H1 (cell line): ENCODE measurements at regions not wholly inside any gene's neighbourhood (a gene's known extent, or its start where the extent isn't known, plus 50 kb on each side); places are given as distances from the start of the nearest gene placed in this dataset.

Experiments
- CTCF ChIA-PET: fragments of 300-600 bp; sonication (Branson Sonifier 250); formaldehyde crosslinking; loops from one replicate; lab custom pipeline; 2021; ENCODE audit not compliant: partially characterized antibody; lab: Charles Lee
- POLR2A ChIA-PET: fragments of 300-600 bp; sonication (Branson Sonifier 250); formaldehyde crosslinking; loops from one replicate; lab custom pipeline; 2021; ENCODE audit warnings: inconsistent platforms; ENCODE audit not compliant: partially characterized antibody; lab: Charles Lee
- DNase-seq, 2 experiments: peaks; one replicate each; pipeline versions ENCODE4 v3.0.0 to v3.0.0-alpha.2; 2010 to 2022; ENCODE audit warnings: low spot score in 2 of 2, low read depth in 1 of 2, mixed read lengths in 1 of 2
- FAIRE-seq: peaks from 2 replicates; lab custom pipeline; 2011; peaks lifted over from hg19 to GRCh38; lab: Jason Lieb, UNC
- H2AFZ ChIP-seq: 2 replicates; pipeline ENCODE4 v1.8.1; 2012; ENCODE audit warnings: low read length, inconsistent platforms
- H2AK5ac ChIP-seq: 2 replicates; pipeline ENCODE4 v1.6.1; 2013; ENCODE audit warnings: low read depth, low read length
- H2BK120ac ChIP-seq: replicated peaks from 2 replicates; pipeline ENCODE3; 2013; ENCODE audit warnings: low read depth, low read length, inconsistent platforms
- H2BK12ac ChIP-seq: 2 replicates; pipeline ENCODE4 v1.6.1; 2013; ENCODE audit warnings: low read depth, low read length
- H2BK15ac ChIP-seq: 2 replicates; pipeline ENCODE4 v1.6.1; 2013; ENCODE audit warnings: low read length
- H2BK20ac ChIP-seq: 2 replicates; pipeline ENCODE4 v1.6.1; 2013; ENCODE audit warnings: low read length
- H2BK5ac ChIP-seq: 2 replicates; pipeline ENCODE4 v1.6.1; 2013; ENCODE audit warnings: low read depth, low read length
- H3K14ac ChIP-seq: 2 replicates; pipeline ENCODE4 v1.6.1; 2013; ENCODE audit warnings: inconsistent platforms; ENCODE audit not compliant: insufficient read length
- H3K18ac ChIP-seq: 2 replicates; pipeline ENCODE4 v1.6.1; 2013; ENCODE audit warnings: low read length; ENCODE audit errors: extremely low read depth
- H3K23ac ChIP-seq: 2 replicates; pipeline ENCODE4 v1.6.1; 2013; ENCODE audit warnings: inconsistent platforms; ENCODE audit not compliant: insufficient read length
- H3K23me2 ChIP-seq: 2 replicates; pipeline ENCODE4 v1.6.1; 2013; ENCODE audit warnings: low read depth, low read length
- H3K27ac ChIP-seq: 2 replicates; pipeline ENCODE4 v1.6.1; 2011; ENCODE audit warnings: low read depth, low read length, inconsistent platforms
- H3K27me3 ChIP-seq, 4 experiments: replicated peaks in 1 of 4; 1 replicate in 1 of 4; 2 replicates in 3 of 4; pipeline versions ENCODE4 v1.6.1 to v1.8.1; 2011 to 2013; ENCODE audit warnings: low read length in 3 of 4, mild to moderate bottlenecking in 3 of 4, inconsistent platforms in 2 of 4, mixed read lengths in 2 of 4, moderate library complexity in 1 of 4; ENCODE audit not compliant: control insufficient read depth in 3 of 4, insufficient read depth in 3 of 4; ENCODE audit errors: extremely low read depth in 1 of 4
- H3K36me3 ChIP-seq, 4 experiments: 2 replicates each; pipeline versions ENCODE4 v1.6.1 to v1.8.1; 2011 to 2013; ENCODE audit warnings: mild to moderate bottlenecking in 4 of 4, low read length in 3 of 4, moderate library complexity in 2 of 4, control low read depth in 1 of 4, inconsistent platforms in 1 of 4; ENCODE audit not compliant: insufficient read depth in 4 of 4, control insufficient read depth in 2 of 4
- H3K4ac ChIP-seq: replicated peaks from 2 replicates; pipeline ENCODE3; 2013; ENCODE audit warnings: low read length, low read depth, mixed read lengths, inconsistent platforms; ENCODE audit not compliant: insufficient read length
- H3K4me1 ChIP-seq, 4 experiments: replicated peaks in 1 of 4; 1 replicate in 1 of 4; 2 replicates in 3 of 4; pipeline versions ENCODE4 v1.6.1 to v1.8.1; 2011 to 2013; ENCODE audit warnings: low read length in 3 of 4, inconsistent platforms in 2 of 4, mixed read lengths in 1 of 4; ENCODE audit not compliant: insufficient read depth in 4 of 4, control insufficient read depth in 3 of 4
- H3K4me2 ChIP-seq, 2 experiments: 2 replicates each; pipeline versions ENCODE4 v1.6.1 to v1.8.1; 2011 to 2013; ENCODE audit warnings: low read depth in 2 of 2, low read length in 2 of 2, control low read depth in 1 of 2, inconsistent platforms in 1 of 2, mild to moderate bottlenecking in 1 of 2; ENCODE audit not compliant: insufficient read depth in 1 of 2
- H3K4me3 ChIP-seq, 4 experiments: fragments of 200-600, 300-600 bp in 1 of 4; sonication (generic), shearing (Covaris generic), sonication (Bioruptor Twin) in 1 of 4; 2 replicates each; pipeline versions ENCODE4 v1.5.1 to v1.8.1; 2011 to 2016; ENCODE audit warnings: low read length in 4 of 4, low read depth in 3 of 4, control low read depth in 2 of 4, inconsistent platforms in 2 of 4, mild to moderate bottlenecking in 2 of 4, mixed read lengths in 1 of 4, moderate library complexity in 1 of 4; ENCODE audit not compliant: insufficient read depth in 2 of 4; ENCODE audit errors: extremely low read depth in 1 of 4
- H3K56ac ChIP-seq: replicated peaks from 2 replicates; pipeline ENCODE3; 2013; ENCODE audit warnings: low read depth, mild to moderate bottlenecking, mixed read lengths, low read length, inconsistent platforms; ENCODE audit not compliant: insufficient read length
- H3K79me1 ChIP-seq: 2 replicates; pipeline ENCODE4 v1.6.1; 2013; ENCODE audit warnings: low read depth, low read length, control low read depth
- H3K79me2 ChIP-seq, 2 experiments: 2 replicates each; pipeline versions ENCODE4 v1.6.1 to v1.8.1; 2012 to 2013; ENCODE audit warnings: low read length in 2 of 2, mild to moderate bottlenecking in 2 of 2, inconsistent platforms in 1 of 2; ENCODE audit not compliant: insufficient read depth in 2 of 2, control insufficient read depth in 1 of 2
- H3K9ac ChIP-seq, 4 experiments: replicated peaks in 1 of 4; 1 replicate in 1 of 4; 2 replicates in 3 of 4; pipeline versions ENCODE4 v1.6.1 to v1.8.1; 2011 to 2013; ENCODE audit warnings: low read depth in 3 of 4, low read length in 3 of 4, control low read depth in 2 of 4, mild to moderate bottlenecking in 2 of 4, moderate library complexity in 2 of 4, inconsistent platforms in 1 of 4; ENCODE audit errors: extremely low read depth in 1 of 4
- H3K9me3 ChIP-seq, 2 experiments: 2 replicates each; pipeline versions ENCODE4 v1.6.1 to v1.8.1; 2012 to 2013; ENCODE audit warnings: mild to moderate bottlenecking in 2 of 2, moderate library complexity in 2 of 2, control low read depth in 1 of 2, inconsistent platforms in 1 of 2, low read depth in 1 of 2, low read length in 1 of 2, mixed read lengths in 1 of 2; ENCODE audit not compliant: insufficient read depth in 2 of 2
- H4K20me1 ChIP-seq, 2 experiments: replicated peaks in 1 of 2; 2 replicates each; pipeline versions ENCODE3 to v1.8.1; 2011 to 2013; ENCODE audit warnings: inconsistent platforms in 2 of 2, low read length in 2 of 2, mild to moderate bottlenecking in 1 of 2; ENCODE audit not compliant: insufficient read depth in 2 of 2, control insufficient read depth in 1 of 2
- H4K5ac ChIP-seq: 2 replicates; pipeline ENCODE4 v1.6.1; 2013; ENCODE audit warnings: low read length, low read depth, mixed read lengths, inconsistent platforms; ENCODE audit not compliant: insufficient read length
- H4K8ac ChIP-seq: 2 replicates; pipeline ENCODE4 v1.8.0; 2013; ENCODE audit warnings: mild to moderate bottlenecking, moderate library complexity, low read length, inconsistent platforms; ENCODE audit not compliant: insufficient read depth; ENCODE audit errors: extremely low read depth
- H4K91ac ChIP-seq: replicated peaks from 2 replicates; pipeline ENCODE3; 2013; ENCODE audit warnings: low read length, mixed read lengths, inconsistent platforms; ENCODE audit not compliant: insufficient read length
- BCL11A ChIP-seq, 2 experiments: IDR thresholded peaks; one replicate each; pipeline ENCODE4 v1.6.1; 2011; ENCODE audit warnings: low read depth in 2 of 2, low read length in 2 of 2, mild to moderate bottlenecking in 2 of 2
- CHD1 ChIP-seq: IDR thresholded peaks from 2 replicates; pipeline ENCODE4 v1.6.1; 2012; ENCODE audit warnings: low read depth, low read length, improper control_type of control experiment
- GTF2F1 ChIP-seq: IDR thresholded peaks from 2 replicates; pipeline ENCODE4 v1.6.1; 2012; ENCODE audit warnings: low read depth, low read length, improper control_type of control experiment, borderline replicate concordance
- POLR2A ChIP-seq, 2 experiments: IDR thresholded peaks; 1 replicate in 1 of 2; 2 replicates in 1 of 2; pipeline ENCODE4 v1.6.1; 2011; ENCODE audit warnings: low read depth in 2 of 2, low read length in 2 of 2, mild to moderate bottlenecking in 2 of 2; ENCODE audit errors: control extremely low read depth in 1 of 2
- SUZ12 ChIP-seq: fragments of 200-600 bp; sonication (generic); IDR thresholded peaks from 2 replicates; pipeline ENCODE4 v1.6.1; 2012; ENCODE audit warnings: mild to moderate bottlenecking, inconsistent platforms, low read length, moderate library complexity, mixed read lengths
- WGBS, 2 experiments: shearing (Covaris generic) in 1 of 2; methylation state at CpG; one replicate each; pipeline versions ENCODE4 v1.1.6 to v1.1.7; 2013 to 2015; ENCODE audit warnings: low lambda C conversion rate in 2 of 2, mixed read lengths in 2 of 2, inconsistent platforms in 1 of 2, low coverage in 1 of 2, missing lambda C conversion rate in 1 of 2; ENCODE audit not compliant: insufficient replicate concordance in 2 of 2, insufficient coverage in 1 of 2, insufficient read length in 1 of 2; ENCODE audit errors: extremely low coverage in 1 of 2, missing lambda C conversion rate in 1 of 2; 5-methylcytosine and 5-hydroxymethylcytosine counted together

- Histone ChIP-seq H2BK5ac (no peak overlapping the region), H3K79me2 (no peaks in the 10 kb centered on the region), H2AK5ac (no peak overlapping the region), H4K20me1 (no peaks in the 10 kb centered on the region), H4K91ac (no peak overlapping the region), H2BK12ac (no peak overlapping the region), H3K9ac (no peak overlapping the region), H3K23ac (no peak overlapping the region), H3K27me3 (no peaks in the 10 kb centered on the region), H3K27ac (no peak overlapping the region), H3K56ac (no peak overlapping the region), H3K14ac (no peak overlapping the region), H2AFZ (no peak overlapping the region), H3K9me3 (no peaks in the 10 kb centered on the region), H4K8ac (no peak overlapping the region), H3K18ac (no peak overlapping the region), H4K5ac (no peak overlapping the region), H3K79me1 (no peaks in the 10 kb centered on the region), H2BK20ac (no peak overlapping the region), H3K4me1 (no peaks in the 10 kb centered on the region), H3K4me2 (no peak overlapping the region), H2BK15ac (no peak overlapping the region), H3K4me3 (no peak overlapping the region), H3K23me2 (no peaks in the 10 kb centered on the region; the same call in 1 of the 2 replicates), H2BK120ac (no peak overlapping the region), H3K36me3 (no peaks in the 10 kb centered on the region), H3K4ac (no peak overlapping the region)
- POLR2A ChIA-PET: interaction anchor here (0.5 to 1.0 kb wide), 2 partner anchors 86 to 287 kb away, joined by 3 to 4 read pairs; partner anchors contain the start of gene PHLDA1
- CTCF ChIA-PET: interaction anchor here (0.6 to 1.1 kb wide), 4 partner anchors 9 to 604 kb away, joined by 3 to 4 read pairs (median 3); partner anchors contain the start of gene BBS10
- DNase-seq: no peak
- TF ChIP-seq GTF2F1 (no peak), SUZ12 (no peak), POLR2A (IDR thresholded peaks at IDR 0.05; ENCODE audit: control extremely low read depth in 1 of 2, low read depth in 2 of 2, low read length in 2 of 2) (no peak), CHD1 (no peak), BCL11A (IDR thresholded peaks at IDR 0.05; ENCODE audit: low read depth in 2 of 2, low read length in 2 of 2) (no peak)
- 71% methylated on average over 1 of the region's 1 CpG; no CpG with 5 or more reads in 1 of the 2 experiments for WGBS, 2 experiments
- no peak for FAIRE-seq
Measured at GRCh38 chr12:75744607-75745256, 233.3 kb upstream of the KRR1 start.
